HG02938 (cell line): ENCODE measurements at regions not wholly inside any gene's neighbourhood (a gene's known extent, or its start where the extent isn't known, plus 50 kb on each side); places are given as distances from the start of the nearest gene placed in this dataset.

Experiments used
- ATAC-seq: cut with Tn5 transposase; IDR thresholded peaks from one replicate; pipeline ENCODE4 v1.9.1; 2021; ENCODE audit warnings: mild to moderate bottlenecking, moderate library complexity; ENCODE audit not compliant: unreplicated experiment

- ATAC-seq, result peak; percentile 82
These were observed 207.9 kb downstream of the ERMARD start for GRCh38 chr6:169959136-169960002.

DNA sequence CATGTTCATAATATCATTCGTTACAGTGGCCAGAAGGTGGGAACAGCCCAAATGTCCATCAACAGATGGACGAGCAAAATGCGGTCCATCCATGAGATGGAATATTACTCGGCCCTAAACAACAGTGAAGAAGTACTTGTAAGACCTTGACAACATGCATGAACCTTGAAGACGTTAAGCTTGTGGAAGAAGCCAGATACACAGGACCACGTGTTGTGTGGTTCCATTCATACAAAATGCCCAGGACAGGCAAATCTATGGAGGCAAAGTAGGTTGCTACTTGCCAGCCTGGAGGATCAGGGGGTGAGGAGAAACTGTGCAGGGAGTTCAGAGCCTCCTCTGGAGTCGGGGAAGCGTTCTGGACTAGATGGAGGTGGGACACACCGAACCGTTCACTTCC, 207.1 kb downstream of the ERMARD start:
- ATAC-seq, result no peak

GRCh38 chr6:169957351-169957963, 206.0 kb downstream of the ERMARD start:
- no peak for ATAC-seq

- ATAC-seq, result no peak
These were observed 205.2 kb downstream of the ERMARD start for GRCh38 chr6:169956580-169956979.

DNA sequence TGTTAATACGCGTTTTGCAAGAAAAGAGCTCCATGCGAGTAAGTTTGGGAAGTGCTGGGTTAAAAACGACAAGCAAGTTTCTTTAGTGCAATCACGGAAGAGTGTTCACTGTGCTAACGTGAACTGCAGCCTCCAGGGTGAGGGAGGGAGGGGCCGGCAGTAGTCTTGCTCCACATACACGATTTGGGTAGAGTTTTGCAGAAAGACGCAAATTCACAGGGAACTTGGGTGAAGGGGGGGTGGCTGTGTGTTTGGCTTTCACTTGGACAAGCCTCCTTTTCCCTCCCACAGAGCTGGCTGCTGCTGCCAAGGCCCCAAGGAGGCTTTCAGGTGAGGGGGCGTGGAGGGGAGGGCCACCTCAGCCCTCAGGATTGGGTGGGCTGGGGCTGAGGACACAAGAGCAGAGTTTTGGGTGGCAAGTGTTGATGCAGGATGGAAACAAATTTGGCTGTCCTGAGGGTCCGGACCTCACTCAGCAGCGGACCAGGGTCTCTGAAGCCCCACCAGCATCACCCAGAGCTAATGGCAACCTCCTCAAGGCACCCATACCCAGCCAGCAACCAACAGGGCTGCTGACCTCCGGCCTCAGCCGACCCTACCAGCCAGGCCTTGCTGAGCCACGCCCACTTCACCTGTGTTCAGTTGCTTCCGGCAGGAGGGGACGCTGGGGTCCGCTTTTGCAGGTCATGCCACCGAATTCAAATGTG, 204.5 kb downstream of the ERMARD start:
- no peak for ATAC-seq

- ATAC-seq, result no peak
These were observed 203.6 kb downstream of the ERMARD start for GRCh38 chr6:169954977-169955376.

GRCh38 chr6:169953686-169954085, 202.3 kb downstream of the ERMARD start:
- ATAC-seq, result no peak

DNA sequence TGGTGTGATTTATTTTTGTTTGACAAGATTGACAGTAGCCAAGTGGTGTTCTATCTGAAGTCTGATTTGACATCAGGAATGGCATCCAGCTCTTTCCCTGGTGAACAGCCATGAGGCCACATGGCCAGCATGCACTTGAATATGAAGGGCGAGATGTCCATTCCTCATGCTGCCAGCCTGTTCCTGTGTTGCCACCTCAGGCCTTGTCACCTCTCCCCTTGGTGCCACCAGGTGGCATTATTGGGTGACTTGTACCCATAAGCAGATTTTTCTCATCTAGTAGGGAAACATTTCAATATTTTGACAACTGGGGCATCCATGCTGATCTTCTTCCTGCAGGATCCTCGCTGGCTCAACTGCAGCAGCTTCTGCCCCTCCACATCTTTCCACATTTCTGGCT, 199.1 kb downstream of the ERMARD start:
- no peak for ATAC-seq

- ATAC-seq, result no peak
These were observed 198.2 kb downstream of the ERMARD start for GRCh38 chr6:169949511-169950097.

DNA sequence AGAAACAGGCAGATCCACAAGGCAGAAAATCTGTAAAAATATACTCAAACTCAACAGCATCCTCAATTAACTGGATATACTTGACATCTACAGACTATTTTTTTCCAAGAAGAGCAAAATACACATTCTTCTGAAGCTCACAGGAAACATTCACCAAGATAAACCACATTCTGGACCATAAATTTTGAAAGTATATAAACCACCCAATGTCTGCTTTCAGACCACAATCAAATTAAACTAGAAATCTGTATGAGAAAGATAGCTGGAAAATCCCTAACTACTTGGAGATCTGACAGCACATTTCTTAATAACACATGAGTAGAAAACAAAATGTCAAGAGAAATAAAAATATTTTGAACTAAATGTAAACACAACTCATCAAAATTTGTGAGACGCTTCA, 195.5 kb downstream of the ERMARD start:
- ATAC-seq, result no peak

DNA sequence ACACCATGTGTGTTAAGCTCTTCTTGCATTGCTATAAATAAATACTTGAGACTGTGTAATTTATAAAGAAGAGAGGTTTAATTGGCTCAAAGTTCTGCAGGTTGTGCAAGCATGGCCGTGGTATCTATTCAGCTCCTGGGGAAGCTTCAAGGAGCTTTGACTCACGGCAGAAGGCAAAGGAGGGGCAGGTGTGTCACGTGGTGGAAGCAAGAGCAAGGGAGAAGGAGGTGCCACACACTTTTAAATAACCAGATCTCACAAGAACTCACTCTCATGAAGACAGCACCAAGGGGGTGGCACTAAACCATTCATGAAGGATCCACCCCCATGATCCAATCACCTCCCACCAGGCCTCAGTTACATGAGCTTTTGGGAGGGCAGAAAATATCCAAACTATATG, 193.7 kb downstream of the ERMARD start:
- no peak for ATAC-seq

GRCh38 chr6:169944415-169944814, 193.0 kb downstream of the ERMARD start:
- ATAC-seq, result no peak

- no peak for ATAC-seq
These were observed 192.6 kb downstream of the ERMARD start for GRCh38 chr6:169944061-169944337.

DNA sequence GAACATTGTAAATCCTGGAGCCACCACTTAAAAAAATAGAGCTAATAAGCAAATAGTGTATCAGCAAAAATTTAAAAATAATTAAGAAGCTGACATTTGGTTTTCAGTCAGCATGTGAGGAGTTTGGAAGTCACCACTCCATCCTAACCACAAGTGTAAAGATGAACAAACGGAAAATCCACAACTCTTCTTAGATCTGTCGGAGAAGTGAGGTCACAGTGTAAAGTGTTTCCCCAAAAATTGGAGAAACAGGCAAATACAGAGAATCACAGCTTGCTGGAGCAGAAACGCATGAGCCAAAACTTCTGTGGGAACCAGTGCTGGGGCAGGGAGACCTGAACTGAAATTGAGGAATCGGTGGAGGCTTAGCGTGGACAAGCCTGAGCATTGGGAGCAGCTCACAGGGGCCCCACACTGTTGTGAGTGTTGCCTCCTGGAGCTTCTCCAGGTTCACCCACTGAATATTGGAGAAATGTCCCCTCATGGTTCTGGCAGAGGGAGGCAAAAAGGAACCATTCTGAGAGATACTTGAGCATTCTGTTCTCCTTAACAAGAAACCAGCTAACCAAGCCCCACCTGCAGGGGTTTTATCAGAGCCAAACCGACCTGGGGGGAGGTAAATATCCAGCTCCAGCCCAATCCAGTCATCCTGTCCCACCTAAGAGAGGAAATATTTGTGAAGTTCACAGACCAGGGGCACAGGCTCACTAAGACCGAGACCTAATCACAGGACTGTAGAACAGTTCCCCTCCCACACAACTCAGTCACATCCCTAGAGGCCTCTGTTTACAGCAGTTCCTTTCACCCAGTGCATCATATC, 192.0 kb downstream of the ERMARD start:
- ATAC-seq, result no peak

- no peak for ATAC-seq
These were observed 190.8 kb downstream of the ERMARD start for GRCh38 chr6:169942173-169942572.

- no peak for ATAC-seq
These were observed 189.3 kb downstream of the ERMARD start for GRCh38 chr6:169940481-169941271.

GRCh38 chr6:169939554-169940164, 188.2 kb downstream of the ERMARD start:
- ATAC-seq, result no peak

DNA sequence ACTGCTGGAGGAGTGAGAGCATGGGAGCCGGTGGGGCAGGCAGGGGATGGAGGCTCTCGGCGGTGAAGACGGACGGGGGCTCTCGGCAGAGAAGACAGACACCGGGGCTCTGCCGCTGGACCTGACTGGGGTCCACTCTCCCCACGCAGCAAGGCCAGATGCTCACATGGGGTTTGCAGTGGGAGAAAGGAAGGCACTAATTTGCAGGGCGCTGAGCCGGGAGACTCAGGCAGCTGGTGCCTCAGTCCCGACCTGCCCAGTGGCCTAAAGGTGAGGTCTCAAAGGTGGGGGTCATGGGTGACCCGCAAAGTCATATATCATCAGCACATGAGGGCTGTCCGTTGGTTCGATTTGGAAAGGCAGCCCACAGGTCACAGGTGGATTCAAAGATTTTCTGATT, 187.3 kb downstream of the ERMARD start:
- no peak for ATAC-seq

GRCh38 chr6:169938262-169938701, 186.9 kb downstream of the ERMARD start:
- ATAC-seq, result no peak
